Gastroesophageal sphincter (tissue), 3 donors: ENCODE measurements at regions not wholly inside any gene's neighbourhood (a gene's known extent, or its start where the extent isn't known, plus 50 kb on each side); places are given as distances from the start of the nearest gene placed in this dataset.
"Not testable (repeated sequence)": the region's sequence is repeated elsewhere in the genome, so short reads cannot be mapped to it uniquely, and the experiment has no call there.

Experiments
- CTCF ChIP-seq, 4 experiments: fragments of 200-600 bp in 2 of 4; fragments of 450-650 bp in 2 of 4; sonication (generic) in 1 of 4; IDR thresholded peaks; one replicate each; pipeline ENCODE4 v1.5.1; 2017 to 2019; ENCODE audit warnings: antibody characterized with exemption in 4 of 4, mild to moderate bottlenecking in 2 of 4, moderate library complexity in 2 of 4
- EP300 ChIP-seq: sonication (generic); formaldehyde crosslinking; IDR thresholded peaks from one replicate; pipeline ENCODE4 v1.6.1; 2017; ENCODE audit warnings: antibody characterized with exemption, mild to moderate bottlenecking
- POLR2A ChIP-seq, 2 donors: fragments of 450-650 bp; IDR thresholded peaks; one replicate each; pipeline ENCODE4 v1.6.1; 2017; ENCODE audit warnings: antibody characterized with exemption in 2 of 2, mild to moderate bottlenecking in 2 of 2, moderate library complexity in 1 of 2

- TF ChIP-seq CTCF (IDR thresholded peaks at IDR 0.05); EP300; POLR2A (IDR thresholded peaks at IDR 0.05): not testable (repeated sequence)
Observed at GRCh38 chr9:84526211-84526610, 143.3 kb upstream of the NTRK2 start.
